ENCODE measurements at regions not wholly inside any gene's neighbourhood (a gene's known extent, or its start where the extent isn't known, plus 50 kb on each side); places are given as distances from the start of the nearest gene placed in this dataset.

DNA sequence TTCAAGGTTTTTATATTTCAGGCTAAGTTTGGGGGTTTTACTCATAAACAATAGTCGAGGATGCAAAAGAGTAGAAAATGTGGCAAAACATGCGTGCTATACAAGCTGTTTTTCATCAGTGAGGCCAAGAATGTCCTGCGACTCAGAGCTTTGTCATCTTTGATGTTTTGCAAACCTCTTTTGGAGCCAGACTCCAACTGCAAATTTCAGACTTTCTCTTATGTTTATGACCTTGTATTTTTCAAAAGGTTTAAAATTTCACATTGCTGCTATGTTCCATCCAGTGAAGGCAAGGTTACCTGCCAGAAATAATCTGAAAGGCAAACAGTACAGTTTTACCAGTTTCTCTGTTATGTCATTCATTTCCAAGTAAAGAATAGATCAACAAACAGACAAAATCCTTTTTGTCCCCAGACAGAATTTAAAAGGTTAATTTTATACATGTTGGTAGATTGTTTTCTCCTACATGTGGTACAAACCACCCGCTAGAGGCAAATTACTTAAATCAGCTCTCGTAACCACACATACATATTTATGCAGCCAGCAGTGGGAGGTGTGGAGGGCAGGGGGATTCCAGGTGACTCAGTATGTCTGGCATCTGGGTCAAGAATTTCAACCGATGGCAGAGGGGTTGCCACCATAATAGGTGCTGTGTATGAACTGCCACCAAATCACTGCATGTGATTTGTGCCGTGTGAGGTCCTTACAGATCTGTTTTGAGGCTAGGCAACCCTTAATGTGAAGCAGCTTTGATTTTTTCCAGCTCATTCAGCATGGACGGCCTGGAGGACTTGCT, 119.8 kb upstream of the CPM start:
- FAIRE-seq (no peak), DNase-seq (ENCODE audit: insufficient read length, low spot score) (no peak)
- TF ChIP-seq, protein P1, sequence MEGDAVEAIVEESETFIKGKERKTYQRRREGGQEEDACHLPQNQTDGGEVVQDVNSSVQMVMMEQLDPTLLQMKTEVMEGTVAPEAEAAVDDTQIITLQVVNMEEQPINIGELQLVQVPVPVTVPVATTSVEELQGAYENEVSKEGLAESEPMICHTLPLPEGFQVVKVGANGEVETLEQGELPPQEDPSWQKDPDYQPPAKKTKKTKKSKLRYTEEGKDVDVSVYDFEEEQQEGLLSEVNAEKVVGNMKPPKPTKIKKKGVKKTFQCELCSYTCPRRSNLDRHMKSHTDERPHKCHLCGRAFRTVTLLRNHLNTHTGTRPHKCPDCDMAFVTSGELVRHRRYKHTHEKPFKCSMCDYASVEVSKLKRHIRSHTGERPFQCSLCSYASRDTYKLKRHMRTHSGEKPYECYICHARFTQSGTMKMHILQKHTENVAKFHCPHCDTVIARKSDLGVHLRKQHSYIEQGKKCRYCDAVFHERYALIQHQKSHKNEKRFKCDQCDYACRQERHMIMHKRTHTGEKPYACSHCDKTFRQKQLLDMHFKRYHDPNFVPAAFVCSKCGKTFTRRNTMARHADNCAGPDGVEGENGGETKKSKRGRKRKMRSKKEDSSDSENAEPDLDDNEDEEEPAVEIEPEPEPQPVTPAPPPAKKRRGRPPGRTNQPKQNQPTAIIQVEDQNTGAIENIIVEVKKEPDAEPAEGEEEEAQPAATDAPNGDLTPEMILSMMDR (IDR thresholded peaks at IDR 0.05; ENCODE audit: insufficient read depth, missing control alignments) = no peak

DNA sequence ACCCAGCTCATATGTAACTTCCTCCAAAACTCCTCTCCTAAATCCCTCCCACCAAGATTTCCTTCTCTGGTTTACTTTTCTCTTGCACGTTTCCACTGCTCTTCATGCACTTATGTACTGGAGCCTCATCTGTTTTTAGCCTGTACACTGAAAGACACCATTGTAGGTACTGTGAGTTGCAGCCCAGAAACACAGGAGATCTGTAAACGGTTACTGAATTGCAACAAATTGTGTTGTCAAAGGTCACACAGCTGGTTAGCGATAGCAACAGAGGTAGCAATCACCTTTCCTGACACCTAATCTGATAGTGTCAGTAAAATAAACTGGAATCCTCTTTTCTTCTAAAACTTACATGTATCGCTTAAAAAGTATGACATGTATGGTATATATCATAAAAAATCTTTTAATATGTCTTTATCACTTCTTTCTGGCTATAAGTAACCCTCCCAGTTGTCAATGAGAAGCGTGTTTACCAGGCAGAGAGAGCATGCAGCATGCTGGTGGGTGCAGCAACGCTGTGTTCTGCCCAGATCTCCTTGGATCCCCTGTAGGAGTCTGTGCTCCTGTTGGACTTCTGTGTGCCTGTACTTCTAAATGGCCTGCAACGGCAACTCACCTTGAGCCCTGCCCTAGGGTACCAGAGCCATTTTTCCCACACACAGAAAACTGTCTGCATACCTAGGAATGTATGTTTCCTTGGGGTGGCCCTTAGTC, 121.5 kb upstream of the CPM start:
- FAIRE-seq (no peak), DNase-seq (ENCODE audit: insufficient read length, low spot score) (no peak)
- TF ChIP-seq, protein P1 (IDR thresholded peaks at IDR 0.05; ENCODE audit: insufficient read depth, missing control alignments) = no peak

DNA sequence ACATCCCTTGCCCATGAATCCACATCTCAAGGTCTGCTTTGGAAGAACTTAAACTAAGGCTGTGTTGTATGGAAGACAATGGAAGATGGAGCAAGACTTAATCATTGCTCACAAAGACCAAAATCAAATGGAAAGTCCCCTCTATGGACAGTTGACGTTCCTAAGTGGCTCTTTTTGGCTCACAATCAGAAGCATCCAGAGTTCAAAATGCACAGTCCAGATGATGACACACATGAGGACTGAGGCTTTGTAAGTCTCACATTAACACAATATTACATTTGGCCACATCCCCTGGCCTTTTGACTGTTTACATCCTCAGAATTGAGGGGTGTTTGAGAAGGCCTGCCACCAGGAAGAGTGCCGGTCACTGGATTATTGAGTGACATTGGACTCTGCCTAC, 122.3 kb upstream of the CPM start:
- TF ChIP-seq, protein P1 (IDR thresholded peaks at IDR 0.05; ENCODE audit: insufficient read depth, missing control alignments) = no peak
- FAIRE-seq = no peak
- DNase-seq (ENCODE audit: insufficient read length, low spot score) = no peak

DNA sequence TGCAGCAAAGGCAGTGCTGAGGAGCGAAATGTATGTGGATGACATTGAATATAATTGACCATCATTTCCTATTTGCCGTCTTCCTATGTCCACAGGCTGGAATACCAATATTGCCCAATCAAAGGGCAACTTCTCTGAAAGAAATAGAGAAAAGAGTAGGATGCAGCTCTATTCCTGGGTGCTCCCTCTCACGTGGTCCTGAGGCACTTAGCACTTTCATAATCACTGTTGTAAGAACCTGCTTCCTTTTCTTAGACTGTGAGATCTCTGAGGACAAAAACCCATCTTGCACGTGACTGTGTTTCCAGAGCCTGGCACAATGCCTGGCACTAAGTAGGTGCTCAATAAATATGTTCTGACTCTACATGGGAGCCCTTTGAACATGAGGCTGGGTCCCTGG, 122.7 kb upstream of the CPM start:
- FAIRE-seq (no peak), DNase-seq (ENCODE audit: insufficient read length, low spot score) (no peak)
- TF ChIP-seq, protein P1 (IDR thresholded peaks at IDR 0.05; ENCODE audit: insufficient read depth, missing control alignments) = no peak

DNA sequence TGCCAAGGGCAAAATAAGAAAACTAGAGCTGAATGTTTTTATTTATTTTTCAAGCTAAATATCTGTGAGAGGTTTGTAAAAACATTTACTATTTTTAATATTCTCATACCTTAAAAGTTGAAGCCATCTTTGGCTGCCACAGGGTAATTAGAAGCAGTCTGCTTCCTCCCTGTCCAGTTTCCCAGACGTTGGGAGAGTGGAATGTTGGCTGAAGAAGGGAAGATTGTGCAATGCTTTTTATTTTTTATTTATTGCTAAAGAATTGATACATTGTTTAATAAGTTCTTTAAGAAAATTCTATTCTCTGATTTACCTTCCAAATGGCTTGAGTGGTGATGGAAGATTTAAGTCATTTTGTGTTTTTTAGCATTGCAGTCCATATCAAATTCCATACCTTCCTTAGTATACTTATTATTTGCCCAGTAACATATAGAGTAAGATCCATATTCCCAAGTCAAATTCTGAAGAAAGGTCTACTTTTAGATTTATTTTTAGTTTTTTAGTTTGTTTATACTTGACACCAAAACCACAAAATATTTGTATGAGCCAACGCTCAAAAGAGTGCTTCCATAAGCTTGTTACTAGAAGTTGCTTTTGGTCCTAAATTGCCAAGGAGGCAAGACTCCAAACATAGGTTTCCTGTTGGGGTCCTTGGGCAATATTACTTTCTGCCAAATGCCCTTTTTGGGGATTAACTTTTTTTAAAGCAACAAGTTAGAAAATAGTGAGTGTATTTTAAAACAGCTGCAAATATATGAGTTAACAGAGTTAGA, 124.0 kb upstream of the CPM start:
- FAIRE-seq = no peak
- DNase-seq (ENCODE audit: insufficient read length, low spot score) = no peak
- TF ChIP-seq, protein P1 (IDR thresholded peaks at IDR 0.05; ENCODE audit: insufficient read depth, missing control alignments) = no peak

DNA sequence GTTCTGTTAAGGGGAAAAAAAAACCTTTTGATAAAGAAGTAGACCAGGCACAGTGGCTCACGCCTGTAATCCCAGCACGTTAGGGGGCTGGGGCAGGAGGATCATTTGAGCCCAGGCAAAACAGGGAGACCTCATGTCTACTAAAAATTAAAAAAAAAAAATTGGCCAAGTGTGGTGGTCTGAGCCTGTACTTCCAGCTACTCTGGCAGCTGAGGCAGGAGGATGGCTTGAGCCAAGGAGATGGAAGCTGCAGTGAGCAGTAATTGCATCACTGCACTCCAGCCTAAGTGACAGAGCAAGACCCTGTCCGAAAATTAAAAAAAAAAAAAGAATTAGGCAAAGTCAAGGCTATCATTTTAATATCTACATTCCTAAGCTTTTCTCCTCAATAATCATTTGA, 124.8 kb upstream of the CPM start:
- FAIRE-seq (no peak), DNase-seq (ENCODE audit: insufficient read length, low spot score) (no peak)
- TF ChIP-seq, protein P1 (IDR thresholded peaks at IDR 0.05; ENCODE audit: insufficient read depth, missing control alignments) = no peak

Measured in D721Med (cell line).